Subcutaneous abdominal adipose tissue (tissue), 5 donors: ENCODE measurements at regions not wholly inside any gene's neighbourhood (a gene's known extent, or its start where the extent isn't known, plus 50 kb on each side); places are given as distances from the start of the nearest gene placed in this dataset.

Source experiments
- H3K27ac ChIP-seq: one replicate; pipeline ENCODE4 v1.7.0; 2013; ENCODE audit warnings: low read depth, mild to moderate bottlenecking, inconsistent platforms, low read length, moderate library complexity
- H3K27me3 ChIP-seq, 5 donors: one replicate each; pipeline ENCODE4 v1.7.0; 2013; ENCODE audit warnings: low read length in 5 of 5, inconsistent platforms in 1 of 5; ENCODE audit not compliant: control insufficient read depth in 5 of 5, insufficient read depth in 4 of 5
- H3K36me3 ChIP-seq, 5 donors: one replicate each; pipeline ENCODE4 v1.7.0; 2013; ENCODE audit warnings: low read length in 5 of 5; ENCODE audit not compliant: control insufficient read depth in 5 of 5, insufficient read depth in 5 of 5
- H3K4me1 ChIP-seq, 5 donors: one replicate each; pipeline ENCODE4 v1.7.0; 2013; ENCODE audit warnings: low read length in 5 of 5, mild to moderate bottlenecking in 3 of 5, moderate library complexity in 1 of 5; ENCODE audit not compliant: control insufficient read depth in 5 of 5, insufficient read depth in 5 of 5
- H3K4me3 ChIP-seq, 5 donors: one replicate each; pipeline ENCODE4 v1.7.0; 2013; ENCODE audit warnings: low read length in 5 of 5, low read depth in 1 of 5
- H3K9ac ChIP-seq, 5 donors: one replicate each; pipeline ENCODE4 v1.7.0; 2013; ENCODE audit warnings: low read length in 5 of 5, mild to moderate bottlenecking in 4 of 5, moderate library complexity in 3 of 5
- H3K9me3 ChIP-seq, 5 donors: one replicate each; pipeline ENCODE4 v1.7.0; 2013; ENCODE audit warnings: low read length in 5 of 5; ENCODE audit not compliant: control insufficient read depth in 5 of 5
- donor health status: healthy.
- donor health status: healthy.
- donor health status: healthy.
- donor health status: healthy.
- donor health status: healthy.

DNA sequence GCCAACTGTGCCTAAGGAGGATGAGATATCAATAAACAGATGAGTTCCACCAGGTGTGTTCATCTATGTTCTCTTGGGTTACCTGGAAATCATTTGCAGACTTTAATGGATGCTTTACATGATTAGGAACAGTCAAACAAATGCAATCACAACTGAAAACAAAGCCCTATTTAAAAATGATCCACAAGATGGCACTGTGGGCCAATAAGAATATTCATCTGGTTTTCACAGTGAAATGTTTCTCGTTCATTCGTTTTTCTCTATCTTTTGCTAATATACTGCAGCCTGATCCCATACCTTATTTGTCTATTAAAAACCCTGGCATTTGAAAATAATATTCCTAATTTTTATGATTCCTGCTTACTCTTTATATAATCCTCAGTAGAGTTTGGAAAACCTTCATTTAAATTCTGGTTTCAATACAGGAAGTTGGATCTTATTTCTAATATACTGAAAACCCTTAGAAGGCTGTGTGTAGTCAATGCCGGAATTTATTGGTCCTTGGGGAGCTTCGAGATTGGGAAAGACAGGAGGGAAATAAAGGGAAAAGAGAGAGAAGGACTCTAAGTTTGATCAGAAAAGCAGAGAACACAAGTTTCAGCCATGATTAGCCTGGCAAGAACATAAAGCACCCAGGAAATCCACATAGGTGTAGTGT, 63.8 kb upstream of the TAPT1 start:
- Histone ChIP-seq H3K36me3 (no peaks in the 10 kb centered on the region), H3K9me3 (no peaks in the 10 kb centered on the region), H3K9ac (peak overlapping the region in 1 of 5 donors; percentile 4), H3K4me1 (peaks cover 0 to 15% (median 8%) of the 10 kb centered on the region in 5 donors), H3K4me3 (no peak overlapping the region), H3K27ac (no peak overlapping the region), H3K27me3 (no peaks in the 10 kb centered on the region)

GRCh38 chr4:16284050-16284449, 57.8 kb upstream of the TAPT1 start:
- Histone ChIP-seq H3K9ac (no peak overlapping the region), H3K4me1 (no peaks in the 10 kb centered on the region)

DNA sequence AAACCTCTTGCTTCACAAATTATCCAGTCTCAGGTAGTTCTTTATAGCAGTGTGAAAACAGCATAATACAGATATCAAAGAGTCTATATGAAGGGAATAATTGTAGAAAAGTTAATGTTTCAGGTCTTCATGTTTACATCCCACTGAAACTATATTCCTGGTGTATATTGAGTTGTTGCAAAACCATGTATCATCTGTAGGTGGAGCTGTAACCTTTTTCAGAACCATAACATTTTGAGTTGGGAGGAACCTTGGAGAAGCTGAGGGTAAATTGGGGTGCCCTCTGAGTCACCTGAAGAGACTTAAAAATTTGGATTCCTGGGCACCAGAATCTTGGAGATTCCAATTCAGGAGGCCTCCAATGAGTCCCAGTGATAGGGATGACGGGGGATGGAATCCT, 51.9 kb upstream of the TAPT1 start:
- no peak overlapping the region for H3K27ac ChIP-seq
- no peaks in the 10 kb centered on the region for H3K36me3 ChIP-seq
- H3K27me3 ChIP-seq, result no peaks in the 10 kb centered on the region
- H3K9me3 ChIP-seq, result peaks cover 0 to 12% (median 7%) of the 10 kb centered on the region in 5 donors
- H3K4me3 ChIP-seq, result no peak overlapping the region
- H3K4me1 ChIP-seq, result peaks cover 0 to 12% (median 0%) of the 10 kb centered on the region in 5 donors
- H3K9ac ChIP-seq, result no peak overlapping the region

More at GRCh38 chr4:16284050-16284449, 57.8 kb upstream of the TAPT1 start:
- H3K4me3 ChIP-seq, result no peak overlapping the region
- no peaks in the 10 kb centered on the region for H3K36me3 ChIP-seq
- H3K9me3 ChIP-seq, result peaks cover 0 to 4% (median 0%) of the 10 kb centered on the region in 5 donors
- H3K27me3 ChIP-seq, result no peaks in the 10 kb centered on the region
- no peak overlapping the region for H3K27ac ChIP-seq
